NT2/D1 (cell line): ENCODE measurements at regions not wholly inside any gene's neighbourhood (a gene's known extent, or its start where the extent isn't known, plus 50 kb on each side); places are given as distances from the start of the nearest gene placed in this dataset.
"Not testable (repeated sequence)": the region's sequence is repeated elsewhere in the genome, so short reads cannot be mapped to it uniquely, and the experiment has no call there.

Experiments used
- DNase-seq: peaks from one replicate; pipeline ENCODE4 v3.0.0-alpha.2; 2011; ENCODE audit warnings: low read depth, low spot score
- H3K27me3 ChIP-seq: 2 replicates; pipeline ENCODE4 v1.6.0; 2011; ENCODE audit warnings: mild to moderate bottlenecking; ENCODE audit not compliant: insufficient read length, insufficient read depth
- H3K36me3 ChIP-seq: 2 replicates; pipeline ENCODE4 v1.6.1; 2011; ENCODE audit warnings: mild to moderate bottlenecking, low read length, mixed read lengths; ENCODE audit not compliant: insufficient read depth, insufficient read length
- H3K4me1 ChIP-seq: 2 replicates; pipeline ENCODE4 v1.5.1; 2011; ENCODE audit not compliant: insufficient read depth, insufficient read length
- H3K4me3 ChIP-seq: 2 replicates; pipeline ENCODE4 v1.5.1; 2011; ENCODE audit warnings: low read depth; ENCODE audit not compliant: insufficient read length
- H3K9ac ChIP-seq: 2 replicates; pipeline ENCODE4 v1.6.0; 2011; ENCODE audit warnings: low read depth; ENCODE audit not compliant: insufficient read length
- H3K9me3 ChIP-seq: 2 replicates; pipeline ENCODE4 v1.5.1; 2011; ENCODE audit warnings: mild to moderate bottlenecking, low read length; ENCODE audit not compliant: insufficient read depth
- SUZ12 ChIP-seq: IDR thresholded peaks from 2 replicates; pipeline ENCODE4 v1.6.1; 2011; ENCODE audit not compliant: insufficient read length, insufficient read depth; ENCODE audit errors: extremely low read depth
- YY1 ChIP-seq: IDR thresholded peaks from 2 replicates; pipeline ENCODE4 v1.6.1; 2011; ENCODE audit not compliant: insufficient read length, insufficient read depth
- ZNF274 ChIP-seq: IDR thresholded peaks from 2 replicates; pipeline ENCODE4 v1.6.1; 2011; ENCODE audit warnings: mild to moderate bottlenecking, low read depth, low read length

- TF ChIP-seq YY1 (no peak), SUZ12 (no peak), ZNF274 (no peak)
- peaks cover 21% of the 10 kb centered on the region; the same call in 1 of the 2 replicates for H3K9me3 ChIP-seq
- H3K9ac ChIP-seq = no peak overlapping the region
- H3K4me3 ChIP-seq = no peak overlapping the region
- no peak for DNase-seq
- H3K36me3 ChIP-seq = no peaks in the 10 kb centered on the region
- H3K4me1 ChIP-seq = no peaks in the 10 kb centered on the region
- H3K27me3 ChIP-seq = no peaks in the 10 kb centered on the region
Measured at GRCh38 chr6:149244105-149244504, 73.4 kb upstream of the TAB2 start.

GRCh38 chr6:149246691-149247384, 70.7 kb upstream of the TAB2 start:
- H3K36me3 ChIP-seq = no peaks in the 10 kb centered on the region
- H3K4me1 ChIP-seq = no peaks in the 10 kb centered on the region
- H3K27me3 ChIP-seq = no peaks in the 10 kb centered on the region
- no peak overlapping the region for H3K4me3 ChIP-seq
- no peak for DNase-seq
- H3K9ac ChIP-seq = no peak overlapping the region
- no peaks in the 10 kb centered on the region for H3K9me3 ChIP-seq
- no peak for TF ChIP-seq YY1

- no peak overlapping the region for H3K9ac ChIP-seq
- no peaks in the 10 kb centered on the region for H3K27me3 ChIP-seq
- DNase-seq = no peak
Measured at GRCh38 chr6:149247385-149247763, 70.1 kb upstream of the TAB2 start.

GRCh38 chr6:149248263-149248662, 69.2 kb upstream of the TAB2 start:
- H3K36me3 ChIP-seq, H3K9ac ChIP-seq, H3K4me3 ChIP-seq, H3K4me1 ChIP-seq, H3K9me3 ChIP-seq, DNase-seq, H3K27me3 ChIP-seq: not testable (repeated sequence)

More at GRCh38 chr6:149247385-149247763, 70.1 kb upstream of the TAB2 start:
- Histone ChIP-seq H3K9me3 (no peaks in the 10 kb centered on the region), H3K4me1 (no peaks in the 10 kb centered on the region), H3K4me3 (no peak overlapping the region), H3K36me3 (no peaks in the 10 kb centered on the region)
- TF ChIP-seq YY1 (no peak), SUZ12 (no peak), ZNF274 (no peak)

GRCh38 chr6:149248693-149249369, 68.7 kb upstream of the TAB2 start:
- H3K4me3 ChIP-seq = no peak overlapping the region

GRCh38 chr6:149249370-149250357, 67.8 kb upstream of the TAB2 start:
- Histone ChIP-seq H3K9ac (no peak overlapping the region), H3K4me3 (no peak overlapping the region), H3K4me1 (no peaks in the 10 kb centered on the region), H3K36me3 (no peaks in the 10 kb centered on the region), H3K27me3 (no peaks in the 10 kb centered on the region), H3K9me3 (no peaks in the 10 kb centered on the region)
- TF ChIP-seq YY1 (no peak), SUZ12 (no peak), ZNF274 (no peak)
- DNase-seq = no peak

More at GRCh38 chr6:149248693-149249369, 68.7 kb upstream of the TAB2 start:
- Histone ChIP-seq H3K36me3 (no peaks in the 10 kb centered on the region), H3K4me1 (no peaks in the 10 kb centered on the region), H3K9ac (no peak overlapping the region), H3K27me3 (no peaks in the 10 kb centered on the region), H3K9me3 (no peaks in the 10 kb centered on the region)
- no peak for TF ChIP-seq ZNF274
- DNase-seq = no peak

- Histone ChIP-seq H3K27me3 (no peaks in the 10 kb centered on the region), H3K9me3 (no peaks in the 10 kb centered on the region), H3K4me3 (no peak overlapping the region), H3K9ac (no peak overlapping the region), H3K4me1 (no peaks in the 10 kb centered on the region), H3K36me3 (no peaks in the 10 kb centered on the region)
- no peak for TF ChIP-seq SUZ12
- no peak for TF ChIP-seq YY1
- TF ChIP-seq ZNF274 = no peak
- no peak for DNase-seq
Measured at GRCh38 chr6:149250951-149251350, 66.6 kb upstream of the TAB2 start.
